22Rv1 (cell line): ENCODE measurements at regions not wholly inside any gene's neighbourhood (a gene's known extent, or its start where the extent isn't known, plus 50 kb on each side); places are given as distances from the start of the nearest gene placed in this dataset.

Experiments used
- CTCF ChIP-seq: fragments of 450-650 bp; IDR thresholded peaks from 2 replicates; pipeline ENCODE4 v1.5.1; 2017; ENCODE audit warnings: mild to moderate bottlenecking
- ZFX ChIP-seq: fragments of 450-650 bp; IDR thresholded peaks from 2 replicates; pipeline ENCODE4 v1.6.1; 2017; ENCODE audit warnings: antibody characterized with exemption, borderline replicate concordance

DNA sequence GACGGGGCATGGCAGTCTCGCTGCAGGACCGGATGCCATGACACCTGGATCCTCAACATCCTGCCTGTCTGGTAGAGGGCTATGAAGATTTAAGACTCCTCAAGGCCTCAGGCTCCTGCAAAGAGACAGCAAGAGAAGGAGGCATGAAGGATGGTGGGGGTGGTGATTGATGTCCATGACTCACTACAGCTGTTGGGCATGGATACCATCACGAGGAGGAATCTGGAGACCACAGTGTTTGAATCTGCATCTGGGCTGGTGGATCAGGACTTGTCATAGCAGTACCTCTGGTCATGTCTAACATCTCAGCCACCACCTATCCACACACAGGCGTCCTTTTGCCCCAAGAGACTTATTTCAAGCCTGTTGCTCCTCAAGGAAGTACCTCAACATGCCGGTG lies 50.2 kb upstream of the WSCD1 start:
- TF ChIP-seq CTCF (no peak), ZFX (no peak)
